ENCODE measurements at regions not wholly inside any gene's neighbourhood (a gene's known extent, or its start where the extent isn't known, plus 50 kb on each side); places are given as distances from the start of the nearest gene placed in this dataset.

GRCh38 chr3:150101016-150101415 is 130.3 kb upstream of the PFN2 start:
- TF ChIP-seq CTCF (optimal IDR thresholded peaks at IDR 0.05 in 1 of 3, IDR thresholded peaks at IDR 0.05 in 1 of 3, conservative IDR thresholded peaks at IDR 0.05 in 1 of 3; ENCODE audit: extremely low read depth in 1 of 3, insufficient read depth in 2 of 3, low read length in 3 of 3) (no peak), EZH2 (IDR thresholded peaks at IDR 0.05; ENCODE audit: low read length) (no peak)
